Osteocyte (in vitro differentiated cells): ENCODE measurements at regions not wholly inside any gene's neighbourhood (a gene's known extent, or its start where the extent isn't known, plus 50 kb on each side); places are given as distances from the start of the nearest gene placed in this dataset.
A peak's percentile ranks its signal among the peaks of the same experiment; 100 is the strongest.

Experiments used
- DNase-seq: peaks from one replicate; pipeline ENCODE4 v3.0.0; 2021; ENCODE audit warnings: mixed read lengths; ENCODE audit not compliant: unreplicated experiment; ENCODE audit errors: extremely low spot score
- H3K27ac Mint-ChIP-seq: one replicate; pipeline ENCODE4 v1.8.0; 2021; ENCODE audit warnings: mild to moderate bottlenecking, mixed read lengths; ENCODE audit not compliant: unreplicated experiment
- H3K27me3 Mint-ChIP-seq: one replicate; pipeline ENCODE4 v1.8.0; 2021; ENCODE audit warnings: mixed read lengths; ENCODE audit not compliant: unreplicated experiment
- H3K36me3 Mint-ChIP-seq: one replicate; pipeline ENCODE4 v1.8.0; 2021; ENCODE audit warnings: mixed read lengths; ENCODE audit not compliant: unreplicated experiment
- H3K4me1 Mint-ChIP-seq: one replicate; pipeline ENCODE4 v1.8.0; 2021; ENCODE audit warnings: mixed read lengths; ENCODE audit not compliant: unreplicated experiment
- H3K4me3 Mint-ChIP-seq: one replicate; pipeline ENCODE4 v1.8.0; 2021; ENCODE audit warnings: mild to moderate bottlenecking, moderate library complexity, mixed read lengths; ENCODE audit not compliant: unreplicated experiment
- H3K9me3 Mint-ChIP-seq: one replicate; pipeline ENCODE4 v1.8.0; 2021; ENCODE audit warnings: mixed read lengths; ENCODE audit not compliant: unreplicated experiment
- TF ChIP-seq, protein P1 (sequence below): fragments of 200-600 bp; sonication (generic); IDR thresholded peaks from 2 replicates; pipeline ENCODE4 v1.5.0; 2021; ENCODE audit warnings: antibody characterized with exemption, mild to moderate bottlenecking, moderate library complexity

DNA sequence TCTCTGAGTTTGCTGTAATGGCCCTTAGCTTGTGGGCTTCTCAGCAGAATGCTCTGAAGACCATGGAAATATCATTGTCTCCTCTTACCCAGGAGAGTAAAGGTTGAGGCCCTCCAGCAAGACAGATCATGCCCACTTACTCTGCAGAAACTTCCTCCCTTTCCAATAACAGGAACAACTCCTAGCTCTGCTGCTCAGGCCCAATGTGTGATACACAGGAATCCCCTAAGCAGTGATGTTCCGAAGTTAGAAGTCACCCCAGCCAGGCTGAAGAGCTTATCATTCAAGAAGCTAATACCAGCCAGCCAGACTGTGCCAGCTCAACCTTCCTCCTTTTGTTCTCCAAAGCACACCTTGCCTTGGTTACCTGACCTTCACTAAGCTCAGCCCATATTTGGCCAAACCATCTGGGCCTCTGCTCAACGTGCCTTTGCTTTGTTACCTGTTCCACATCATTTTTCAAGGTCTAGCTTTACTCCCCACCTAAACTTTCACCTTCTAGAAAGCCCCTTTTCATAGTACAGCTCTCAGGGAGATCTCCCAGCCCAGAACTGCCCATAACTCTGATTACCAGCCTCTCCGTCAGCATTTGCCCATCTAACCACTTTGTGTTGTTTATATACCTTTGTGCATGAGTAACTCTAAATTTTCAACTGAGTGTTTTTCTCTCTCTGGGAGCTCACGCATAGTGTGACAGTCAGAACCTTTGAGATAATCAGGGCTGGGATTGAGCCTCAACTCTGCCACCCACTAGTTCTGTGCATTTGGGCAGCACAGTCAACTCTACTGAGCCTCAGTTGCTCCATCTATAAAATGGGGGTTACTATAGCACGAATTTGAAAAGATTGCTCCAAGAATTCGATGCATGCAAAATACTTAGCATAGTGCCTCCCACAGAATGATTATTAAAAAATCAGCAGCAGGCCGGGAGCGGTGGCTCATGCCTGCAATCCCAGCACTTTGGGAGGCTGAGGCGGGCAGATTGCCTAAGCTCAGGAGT, 107.6 kb upstream of the CPEB4 start:
- TF ChIP-seq, protein P1, sequence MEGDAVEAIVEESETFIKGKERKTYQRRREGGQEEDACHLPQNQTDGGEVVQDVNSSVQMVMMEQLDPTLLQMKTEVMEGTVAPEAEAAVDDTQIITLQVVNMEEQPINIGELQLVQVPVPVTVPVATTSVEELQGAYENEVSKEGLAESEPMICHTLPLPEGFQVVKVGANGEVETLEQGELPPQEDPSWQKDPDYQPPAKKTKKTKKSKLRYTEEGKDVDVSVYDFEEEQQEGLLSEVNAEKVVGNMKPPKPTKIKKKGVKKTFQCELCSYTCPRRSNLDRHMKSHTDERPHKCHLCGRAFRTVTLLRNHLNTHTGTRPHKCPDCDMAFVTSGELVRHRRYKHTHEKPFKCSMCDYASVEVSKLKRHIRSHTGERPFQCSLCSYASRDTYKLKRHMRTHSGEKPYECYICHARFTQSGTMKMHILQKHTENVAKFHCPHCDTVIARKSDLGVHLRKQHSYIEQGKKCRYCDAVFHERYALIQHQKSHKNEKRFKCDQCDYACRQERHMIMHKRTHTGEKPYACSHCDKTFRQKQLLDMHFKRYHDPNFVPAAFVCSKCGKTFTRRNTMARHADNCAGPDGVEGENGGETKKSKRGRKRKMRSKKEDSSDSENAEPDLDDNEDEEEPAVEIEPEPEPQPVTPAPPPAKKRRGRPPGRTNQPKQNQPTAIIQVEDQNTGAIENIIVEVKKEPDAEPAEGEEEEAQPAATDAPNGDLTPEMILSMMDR, result no peak
- Mint-ChIP-seq H3K36me3 (no peaks in the 10 kb centered on the region), H3K27ac (peak overlapping the region; percentile 97), H3K27me3 (no peaks in the 10 kb centered on the region), H3K4me1 (peaks cover 31% of the 10 kb centered on the region), H3K4me3 (no peak overlapping the region), H3K9me3 (no peaks in the 10 kb centered on the region)
- no peak for DNase-seq

DNA sequence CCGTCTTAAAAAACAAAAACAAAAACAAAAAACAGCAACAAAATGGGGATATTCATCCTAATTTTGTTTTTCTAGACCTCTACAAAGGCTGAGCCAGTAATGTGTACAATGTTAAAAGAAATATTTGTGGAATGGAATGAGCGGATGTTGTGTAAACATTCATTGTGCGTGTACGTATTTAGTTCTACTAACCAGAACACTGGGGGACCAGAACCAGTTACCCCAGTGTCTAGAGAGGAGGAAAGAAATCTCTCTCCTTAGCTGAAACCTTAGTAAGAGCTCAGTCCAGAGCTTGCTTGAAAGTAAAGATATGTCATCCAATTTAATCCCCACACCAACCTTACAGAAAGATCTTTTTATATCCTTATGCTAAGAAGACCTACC, 106.7 kb upstream of the CPEB4 start:
- Mint-ChIP-seq H3K9me3 (no peaks in the 10 kb centered on the region), H3K36me3 (no peaks in the 10 kb centered on the region), H3K27me3 (no peaks in the 10 kb centered on the region), H3K27ac (peak overlapping the region; percentile 97), H3K4me3 (no peak overlapping the region), H3K4me1 (peaks cover 31% of the 10 kb centered on the region)
- TF ChIP-seq, protein P1, result no peak
- no peak for DNase-seq

DNA sequence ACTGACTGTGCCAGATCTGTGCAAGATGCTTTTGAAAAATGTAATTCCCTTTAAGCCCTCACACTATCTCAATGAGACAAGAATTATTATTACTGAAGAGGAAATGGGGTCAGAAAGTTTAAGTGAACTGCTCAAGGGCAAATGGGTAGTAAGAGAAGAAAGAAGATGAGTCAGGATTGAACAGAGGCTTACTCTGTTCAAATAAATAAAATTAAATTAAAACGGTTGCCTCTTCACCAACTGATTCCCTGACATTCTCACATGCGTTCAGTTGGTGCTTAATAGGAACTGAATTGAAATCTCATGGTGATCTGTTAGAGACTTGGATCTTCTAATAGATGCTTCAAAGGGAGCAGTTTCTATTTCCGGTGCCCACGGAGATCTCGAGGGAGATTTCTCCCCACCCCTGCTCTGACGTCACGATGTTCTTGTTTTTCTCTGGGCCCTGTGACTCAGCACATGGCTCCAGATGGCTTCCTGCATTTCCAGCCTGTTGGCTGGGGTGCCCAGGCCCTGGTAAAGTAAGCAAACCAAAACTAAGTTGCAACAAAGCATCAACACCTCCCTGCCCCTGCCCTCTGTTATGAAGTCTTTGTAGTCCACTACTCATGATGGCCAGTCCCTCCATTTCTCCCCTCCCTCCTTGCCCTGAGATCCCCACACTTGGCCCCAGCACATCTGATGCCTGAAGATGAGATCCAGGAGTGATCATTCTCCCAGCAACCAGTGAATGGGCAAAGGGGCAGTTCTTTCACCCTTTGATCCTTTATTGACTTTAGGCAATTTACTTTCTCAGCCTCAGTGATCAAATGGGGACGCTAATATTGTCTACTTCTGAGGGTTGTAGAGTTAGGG, 106.1 kb upstream of the CPEB4 start:
- H3K27me3 Mint-ChIP-seq, result no peaks in the 10 kb centered on the region
- H3K9me3 Mint-ChIP-seq, result no peaks in the 10 kb centered on the region
- no peak overlapping the region for H3K4me3 Mint-ChIP-seq
- no peak for DNase-seq
- TF ChIP-seq, protein P1, result no peak
- no peaks in the 10 kb centered on the region for H3K36me3 Mint-ChIP-seq
- peak overlapping the region; percentile 97 for H3K27ac Mint-ChIP-seq
- peaks cover 31% of the 10 kb centered on the region for H3K4me1 Mint-ChIP-seq

DNA sequence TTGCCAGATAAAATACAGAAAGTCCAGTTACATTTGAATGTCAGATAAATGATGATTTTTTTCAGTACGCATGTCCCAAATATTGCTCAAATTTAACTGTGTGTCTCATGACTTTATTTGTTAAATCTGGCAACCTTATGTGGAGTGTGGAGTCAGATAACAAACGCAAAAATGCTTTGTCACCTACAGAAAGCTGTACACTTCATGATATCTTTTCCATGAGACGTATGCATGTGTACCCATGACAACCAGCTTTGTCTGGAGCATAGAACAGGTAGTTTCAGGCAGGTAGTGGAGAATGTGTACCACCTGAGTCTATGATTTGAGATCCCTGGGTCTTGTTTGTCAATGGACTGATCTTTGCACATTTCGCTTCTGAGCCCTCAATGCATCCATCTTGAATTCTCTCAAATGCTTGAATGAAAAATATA, 105.5 kb upstream of the CPEB4 start:
- H3K4me1 Mint-ChIP-seq, result peaks cover 31% of the 10 kb centered on the region
- no peaks in the 10 kb centered on the region for H3K9me3 Mint-ChIP-seq
- no peak overlapping the region for H3K4me3 Mint-ChIP-seq
- H3K27ac Mint-ChIP-seq, result peak overlapping the region; percentile 97
- H3K36me3 Mint-ChIP-seq, result no peaks in the 10 kb centered on the region
- TF ChIP-seq, protein P1, result no peak
- no peaks in the 10 kb centered on the region for H3K27me3 Mint-ChIP-seq
- no peak for DNase-seq

DNA sequence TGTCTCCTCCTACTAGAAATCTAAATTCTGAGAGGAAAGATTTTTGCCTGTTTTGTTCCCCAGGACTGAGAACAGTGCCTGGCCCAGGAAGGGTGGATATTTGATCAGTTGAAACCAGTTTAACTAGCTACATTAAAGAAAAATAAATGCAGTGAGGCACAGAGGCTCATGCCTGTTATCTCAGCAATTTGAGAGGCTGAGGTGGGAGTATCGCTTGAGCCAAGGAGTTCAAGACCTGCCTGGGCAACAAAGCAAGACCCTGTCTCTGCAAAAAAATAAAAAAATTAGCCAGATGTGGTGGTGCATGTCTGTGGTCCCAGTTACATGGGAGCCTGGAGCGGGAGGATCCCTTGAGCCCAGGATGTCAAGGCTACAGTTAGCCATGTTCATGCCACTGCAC, 104.8 kb upstream of the CPEB4 start:
- H3K27me3 Mint-ChIP-seq, result no peaks in the 10 kb centered on the region
- H3K4me1 Mint-ChIP-seq, result peaks cover 31% of the 10 kb centered on the region
- H3K27ac Mint-ChIP-seq, result peak overlapping the region; percentile 97
- TF ChIP-seq, protein P1, result no peak
- H3K9me3 Mint-ChIP-seq, result no peaks in the 10 kb centered on the region
- H3K36me3 Mint-ChIP-seq, result no peaks in the 10 kb centered on the region
- H3K4me3 Mint-ChIP-seq, result no peak overlapping the region
- DNase-seq, result no peak
